ENCODE measurements at regions not wholly inside any gene's neighbourhood (a gene's known extent, or its start where the extent isn't known, plus 50 kb on each side); places are given as distances from the start of the nearest gene placed in this dataset.

- TF ChIP-seq EGR1 (IDR thresholded peaks at IDR 0.05): no peak
- no peak for TF ChIP-seq MAX (IDR thresholded peaks at IDR 0.05)
- TF ChIP-seq FOXM1 (IDR thresholded peaks at IDR 0.05; ENCODE audit: borderline replicate concordance, low read depth): no peak
- no peak for TF ChIP-seq REST (IDR thresholded peaks at IDR 0.05; ENCODE audit: low read depth)
- no peak for TF ChIP-seq TAF1 (IDR thresholded peaks at IDR 0.05; ENCODE audit: low read depth)
- TF ChIP-seq NFIC (IDR thresholded peaks at IDR 0.05): no peak
- no peak for TF ChIP-seq USF1 (IDR thresholded peaks at IDR 0.05)
Observed at GRCh38 chr4:17433827-17434226, 78.1 kb downstream of the QDPR start.

GRCh38 chr4:17427991-17428390, 83.9 kb downstream of the QDPR start:
- TF ChIP-seq USF1 (IDR thresholded peaks at IDR 0.05) (no peak), TCF12 (IDR thresholded peaks at IDR 0.05; ENCODE audit: low read depth) (no peak), MAX (IDR thresholded peaks at IDR 0.05) (no peak), CREB1 (IDR thresholded peaks at IDR 0.05; ENCODE audit: low read depth) (no peak), TAF1 (IDR thresholded peaks at IDR 0.05; ENCODE audit: low read depth) (no peak)

- TF ChIP-seq NFIC (IDR thresholded peaks at IDR 0.05): no peak
- no peak for TF ChIP-seq CREB1 (IDR thresholded peaks at IDR 0.05; ENCODE audit: low read depth)
- TF ChIP-seq TAF1 (IDR thresholded peaks at IDR 0.05; ENCODE audit: low read depth): no peak
- no peak for TF ChIP-seq TCF12 (IDR thresholded peaks at IDR 0.05; ENCODE audit: low read depth)
- TF ChIP-seq RAD21 (IDR thresholded peaks at IDR 0.05; ENCODE audit: low read depth): no peak
- TF ChIP-seq EP300 (IDR thresholded peaks at IDR 0.05; ENCODE audit: borderline replicate concordance): no peak
- no peak for TF ChIP-seq YY1 (IDR thresholded peaks at IDR 0.05; ENCODE audit: low read depth)
- no peak for TF ChIP-seq TEAD4 (IDR thresholded peaks at IDR 0.05)
- no peak for TF ChIP-seq FOXM1 (IDR thresholded peaks at IDR 0.05; ENCODE audit: borderline replicate concordance, low read depth)
- no peak for TF ChIP-seq USF1 (IDR thresholded peaks at IDR 0.05)
- no peak for TF ChIP-seq CEBPB (IDR thresholded peaks at IDR 0.05)
- no peak for TF ChIP-seq MAX (IDR thresholded peaks at IDR 0.05)
Observed at GRCh38 chr4:17426222-17426621, 85.7 kb downstream of the QDPR start.

- no peak for TF ChIP-seq TEAD4 (IDR thresholded peaks at IDR 0.05)
- no peak for TF ChIP-seq FOXM1 (IDR thresholded peaks at IDR 0.05; ENCODE audit: borderline replicate concordance, low read depth)
- TF ChIP-seq MAX (IDR thresholded peaks at IDR 0.05): no peak
- no peak for TF ChIP-seq CREB1 (IDR thresholded peaks at IDR 0.05; ENCODE audit: low read depth)
- no peak for TF ChIP-seq TAF1 (IDR thresholded peaks at IDR 0.05; ENCODE audit: low read depth)
Observed at GRCh38 chr4:17418010-17418409, 93.9 kb downstream of the QDPR start.

- TF ChIP-seq EP300 (IDR thresholded peaks at IDR 0.05; ENCODE audit: borderline replicate concordance) (no peak), REST (IDR thresholded peaks at IDR 0.05; ENCODE audit: low read depth) (no peak), USF1 (IDR thresholded peaks at IDR 0.05) (no peak), TAF1 (IDR thresholded peaks at IDR 0.05; ENCODE audit: low read depth) (no peak), RAD21 (IDR thresholded peaks at IDR 0.05; ENCODE audit: low read depth) (no peak), YY1 (IDR thresholded peaks at IDR 0.05; ENCODE audit: low read depth) (no peak), TEAD4 (IDR thresholded peaks at IDR 0.05) (no peak), CEBPB (IDR thresholded peaks at IDR 0.05) (no peak), EGR1 (IDR thresholded peaks at IDR 0.05) (no peak)
Observed at GRCh38 chr4:17414392-17414791, 97.5 kb downstream of the QDPR start.

GRCh38 chr4:17400686-17401085, 111.2 kb downstream of the QDPR start:
- TF ChIP-seq EP300 (IDR thresholded peaks at IDR 0.05; ENCODE audit: borderline replicate concordance) (no peak), CREB1 (IDR thresholded peaks at IDR 0.05; ENCODE audit: low read depth) (no peak), NFIC (IDR thresholded peaks at IDR 0.05) (no peak), TAF1 (IDR thresholded peaks at IDR 0.05; ENCODE audit: low read depth) (no peak), CEBPB (IDR thresholded peaks at IDR 0.05) (no peak), ZBTB7A (IDR thresholded peaks at IDR 0.05; ENCODE audit: low read depth) (no peak), FOXM1 (IDR thresholded peaks at IDR 0.05; ENCODE audit: borderline replicate concordance, low read depth) (no peak), YY1 (IDR thresholded peaks at IDR 0.05; ENCODE audit: low read depth) (no peak), REST (IDR thresholded peaks at IDR 0.05; ENCODE audit: low read depth) (no peak), USF1 (IDR thresholded peaks at IDR 0.05) (no peak), EGR1 (IDR thresholded peaks at IDR 0.05) (no peak), RAD21 (IDR thresholded peaks at IDR 0.05; ENCODE audit: low read depth) (no peak), TEAD4 (IDR thresholded peaks at IDR 0.05) (no peak), MAX (IDR thresholded peaks at IDR 0.05) (no peak), TCF12 (IDR thresholded peaks at IDR 0.05; ENCODE audit: low read depth) (no peak)

All from Ishikawa (cell line).